GM12892 (cell line): ENCODE measurements at regions not wholly inside any gene's neighbourhood (a gene's known extent, or its start where the extent isn't known, plus 50 kb on each side); places are given as distances from the start of the nearest gene placed in this dataset.

Source experiments
- POLR2A ChIP-seq: IDR thresholded peaks from 2 replicates; pipeline ENCODE4 v1.6.1; 2011; ENCODE audit warnings: low read depth, low read length, control low read depth
- POLR2AphosphoS5 ChIP-seq: IDR thresholded peaks from 2 replicates; pipeline ENCODE4 v1.6.1; 2011; ENCODE audit warnings: low read depth, low read length, control low read depth
- TAF1 ChIP-seq: IDR thresholded peaks from 2 replicates; pipeline ENCODE4 v1.6.1; 2011; ENCODE audit warnings: low read depth, mild to moderate bottlenecking, control low read depth, low read length, borderline replicate concordance

- no peak for TF ChIP-seq POLR2A
- no peak for TF ChIP-seq POLR2AphosphoS5
- TF ChIP-seq TAF1, result no peak
Measured at GRCh38 chr22:33110562-33111163, 52.5 kb upstream of the SYN3 start.
